Fibroblast of the conjunctiva (primary cell): ENCODE measurements at regions not wholly inside any gene's neighbourhood (a gene's known extent, or its start where the extent isn't known, plus 50 kb on each side); places are given as distances from the start of the nearest gene placed in this dataset.

ENCODE experiments used
- DNase-seq: peaks from one replicate; pipeline ENCODE4 v3.0.0-alpha.2; 2010; ENCODE audit warnings: low read depth

DNA sequence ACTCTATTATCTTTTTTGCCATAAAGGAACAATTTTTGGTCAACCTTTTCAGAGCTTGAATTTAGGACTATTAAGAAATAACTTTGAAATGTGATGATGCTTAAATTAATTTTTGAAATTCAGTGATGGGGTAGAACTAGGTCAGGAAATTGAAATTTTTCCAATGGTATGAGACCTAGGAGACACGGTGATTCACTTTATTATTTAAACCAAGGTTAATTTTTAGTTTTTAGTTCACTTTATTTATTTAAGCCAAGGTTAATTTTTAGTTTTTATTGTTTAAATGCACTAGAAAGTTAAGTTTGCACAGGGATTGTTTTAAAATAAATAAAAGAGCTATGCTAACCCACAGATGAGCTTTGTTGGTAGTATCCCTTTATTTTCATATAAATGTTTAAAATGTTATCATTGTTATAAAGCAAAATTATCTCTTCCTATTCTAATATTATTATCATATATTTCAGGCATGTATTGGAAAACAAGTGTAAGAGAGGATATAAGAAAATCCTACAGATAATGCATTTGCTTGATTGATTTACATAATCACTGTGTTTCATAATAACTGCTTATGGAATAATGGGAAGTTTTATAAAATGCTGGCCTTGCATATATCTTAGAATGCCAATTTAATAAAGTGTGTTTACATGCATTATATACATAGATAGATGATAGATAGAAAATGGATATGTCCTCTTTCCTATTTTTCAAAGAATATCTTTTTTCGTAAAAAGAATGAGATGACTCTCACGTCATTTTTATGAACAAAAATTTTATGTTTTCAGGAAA is 163.6 kb downstream of the HGF start:
- no peak for DNase-seq

DNA sequence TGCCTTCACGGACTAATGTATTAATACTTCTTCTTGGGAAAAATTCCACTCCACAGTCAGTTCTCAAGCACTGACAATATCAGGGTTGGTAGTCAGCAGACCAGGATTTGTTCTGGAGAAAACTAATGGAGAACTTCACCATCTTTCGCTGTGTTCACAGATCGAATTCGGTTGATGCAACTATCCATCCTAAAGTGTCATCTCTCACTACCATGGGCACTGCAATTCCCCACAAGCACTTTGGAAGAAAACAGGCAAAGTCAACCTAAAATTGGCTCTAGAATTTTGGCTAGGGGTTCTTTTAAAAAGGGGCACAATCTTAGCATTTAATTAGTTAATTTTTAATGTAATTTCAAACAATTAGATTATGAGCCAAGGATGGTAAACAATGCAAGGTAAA is 164.4 kb downstream of the HGF start:
- DNase-seq: no peak

DNA sequence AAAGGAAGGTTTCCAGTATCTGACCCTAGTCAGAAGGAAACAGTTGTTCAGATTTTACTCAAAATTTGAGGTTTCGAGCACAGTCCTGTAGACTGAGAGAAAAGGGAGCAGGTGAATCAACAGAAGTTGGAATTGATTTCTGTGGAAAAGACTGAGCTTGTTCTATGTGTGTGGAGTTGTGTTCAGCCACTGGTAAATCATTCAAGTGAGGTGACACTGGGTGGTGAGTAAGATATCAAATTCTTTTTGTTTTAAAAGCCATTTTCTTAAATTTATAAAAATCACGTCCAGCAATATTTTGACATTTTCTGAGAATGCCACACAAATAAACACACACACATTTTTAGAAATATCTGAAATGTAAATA is 165.1 kb downstream of the HGF start:
- DNase-seq: no peak

DNA sequence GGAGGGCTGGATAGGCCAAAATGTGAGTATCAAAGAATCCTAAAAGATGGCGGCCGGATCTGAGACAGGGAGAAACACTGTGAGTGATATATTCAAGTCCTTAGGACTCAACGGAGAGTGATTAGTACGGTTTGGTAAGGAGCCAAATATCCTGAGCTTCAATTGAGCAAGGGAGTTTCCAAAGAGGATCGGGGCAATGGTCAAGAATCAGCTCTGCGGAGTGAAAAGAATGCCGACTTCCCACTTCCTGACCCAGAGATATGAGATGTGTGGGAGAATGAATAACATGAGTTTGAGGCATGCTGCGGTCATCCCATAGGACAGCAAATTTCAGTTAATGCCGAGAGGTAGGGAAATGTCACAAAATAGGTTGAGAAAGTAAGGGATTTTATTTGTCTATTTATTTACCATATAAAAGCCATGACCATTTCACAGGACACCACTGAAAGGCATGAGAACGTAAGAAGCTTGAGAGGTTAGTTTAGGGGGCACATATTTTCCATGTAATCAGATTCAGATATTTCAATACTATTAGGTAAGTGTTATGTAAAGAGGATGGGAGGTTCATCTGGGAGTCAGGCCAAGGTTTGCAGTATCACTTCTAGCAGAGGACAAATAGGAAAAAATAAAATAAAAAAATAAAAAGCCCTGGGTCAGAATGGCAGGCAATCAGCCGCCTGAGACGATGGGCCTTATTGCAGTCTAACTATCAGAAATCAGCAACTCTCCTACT is 165.6 kb downstream of the HGF start:
- DNase-seq: no peak

DNA sequence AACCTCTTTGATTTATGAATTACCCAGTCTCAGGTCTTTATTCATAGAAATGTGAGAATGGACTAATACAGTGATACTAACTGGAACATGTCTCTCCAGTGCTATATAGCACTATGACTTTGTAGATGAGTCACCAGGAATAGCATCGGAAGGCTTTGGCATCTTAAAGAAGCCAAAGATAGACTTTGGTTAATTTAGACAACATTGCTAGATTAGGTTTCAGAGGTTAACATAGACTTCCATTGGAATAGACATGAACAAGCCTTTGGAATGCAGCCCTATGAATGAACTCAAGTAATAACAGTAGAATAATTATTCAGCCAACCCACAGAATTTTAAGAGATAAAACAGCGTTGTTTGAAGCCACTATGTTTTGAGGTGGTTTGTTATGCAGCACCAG is 169.2 kb downstream of the HGF start:
- no peak for DNase-seq

DNA sequence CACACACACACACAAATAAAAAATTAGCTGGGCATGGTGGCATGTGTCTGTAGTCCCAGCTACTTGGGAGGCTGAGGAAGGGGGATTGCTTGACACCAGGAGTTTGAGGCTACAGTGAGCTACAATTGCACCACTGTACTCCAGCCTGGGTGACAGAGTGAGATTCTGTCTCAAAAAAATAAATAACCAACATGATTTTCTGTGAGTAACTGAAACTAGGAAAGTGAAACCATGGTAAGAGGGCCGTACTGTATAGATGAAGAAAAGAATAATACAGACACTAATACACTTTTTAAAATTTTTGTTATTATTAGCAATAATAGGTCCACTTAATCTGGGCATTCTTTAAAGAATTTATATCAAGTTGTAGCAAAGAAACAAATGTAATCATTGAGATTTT is 170.9 kb downstream of the HGF start:
- DNase-seq: no peak

DNA sequence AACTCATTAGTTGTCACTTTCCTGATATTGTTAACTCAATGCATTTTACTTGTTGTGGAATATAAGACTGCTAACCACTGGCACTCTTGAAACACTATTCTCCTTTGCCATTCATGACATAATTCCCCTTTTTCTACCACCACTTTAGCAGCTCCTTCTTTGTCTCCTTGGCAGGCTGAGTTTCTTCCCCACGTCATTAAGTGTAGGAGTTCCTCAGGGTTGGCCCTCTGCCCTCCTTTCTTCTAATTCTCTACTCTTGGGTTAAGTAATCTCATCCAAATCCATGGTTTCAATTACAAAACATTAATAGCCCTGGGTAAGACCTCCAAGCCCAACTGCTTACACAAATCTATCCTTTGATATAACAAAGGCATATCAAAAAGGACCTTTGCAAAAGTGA is 175.1 kb downstream of the HGF start:
- DNase-seq: peak; percentile 72

DNA sequence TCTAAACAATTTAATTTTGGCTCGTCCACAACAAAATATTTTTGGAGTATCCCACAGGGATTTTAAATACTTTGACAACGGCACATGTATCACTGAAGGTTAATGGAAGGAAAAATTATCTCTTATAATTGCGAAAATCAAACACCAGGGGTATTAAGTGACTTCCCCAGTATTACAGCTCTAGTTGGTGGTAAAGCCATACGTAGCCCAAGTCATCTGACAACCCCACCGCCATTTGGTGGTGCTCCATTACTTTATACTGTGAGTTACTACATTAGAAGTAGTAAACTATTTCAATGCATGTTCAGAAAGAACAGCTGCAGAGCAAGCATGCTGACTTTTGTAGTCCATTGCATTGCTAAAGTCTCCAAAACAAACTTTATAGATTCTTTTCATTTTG is 179.7 kb downstream of the HGF start:
- no peak for DNase-seq

DNA sequence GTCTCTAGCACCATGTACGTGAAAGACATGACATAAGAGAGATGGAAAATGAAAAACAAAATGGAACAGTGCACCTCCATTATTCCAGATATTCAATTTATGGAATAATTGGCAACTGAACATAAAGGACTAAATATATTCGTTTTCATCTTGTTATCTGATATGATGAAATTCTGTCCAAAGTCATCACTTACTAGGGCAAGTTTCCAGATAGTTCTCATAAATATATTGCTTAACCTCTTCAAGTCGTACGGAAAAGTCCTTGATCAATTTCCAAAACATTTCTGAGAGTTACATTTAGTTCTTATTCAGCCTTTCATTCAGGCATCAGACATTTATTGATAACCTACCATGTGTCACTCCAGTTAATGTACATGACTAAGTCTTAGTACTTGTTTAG is 185.2 kb downstream of the HGF start:
- DNase-seq: peak; percentile 38

DNA sequence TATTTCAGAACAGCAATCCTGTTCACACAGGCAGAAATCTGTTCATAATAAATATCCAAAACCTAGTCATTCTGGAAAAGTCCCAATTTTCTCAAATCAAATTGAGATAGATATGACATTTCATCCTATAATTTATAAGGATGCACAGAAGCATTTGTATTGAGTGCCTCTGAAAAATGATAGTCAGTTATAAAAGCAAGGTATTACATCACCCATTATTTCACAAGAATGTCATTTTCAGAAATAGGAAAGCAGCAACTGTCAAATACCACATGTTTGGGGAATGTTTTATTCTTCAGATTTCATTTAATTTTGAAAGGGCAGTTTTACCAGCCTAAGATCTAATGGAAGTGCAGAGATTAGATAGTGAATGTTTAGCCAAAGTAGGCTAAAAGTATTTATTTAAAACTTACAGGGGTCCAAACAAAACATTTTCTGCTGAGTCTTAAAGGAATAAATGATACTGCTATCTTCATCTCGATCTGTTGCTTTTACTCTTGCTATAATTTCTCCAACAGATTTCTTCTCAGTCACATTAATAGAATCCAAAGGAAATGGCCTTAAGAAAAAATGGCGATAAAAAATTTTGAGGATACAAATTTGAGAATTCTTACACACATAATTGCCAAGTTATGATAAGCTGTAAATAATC is 185.8 kb downstream of the HGF start:
- peak; percentile 32 for DNase-seq

DNA sequence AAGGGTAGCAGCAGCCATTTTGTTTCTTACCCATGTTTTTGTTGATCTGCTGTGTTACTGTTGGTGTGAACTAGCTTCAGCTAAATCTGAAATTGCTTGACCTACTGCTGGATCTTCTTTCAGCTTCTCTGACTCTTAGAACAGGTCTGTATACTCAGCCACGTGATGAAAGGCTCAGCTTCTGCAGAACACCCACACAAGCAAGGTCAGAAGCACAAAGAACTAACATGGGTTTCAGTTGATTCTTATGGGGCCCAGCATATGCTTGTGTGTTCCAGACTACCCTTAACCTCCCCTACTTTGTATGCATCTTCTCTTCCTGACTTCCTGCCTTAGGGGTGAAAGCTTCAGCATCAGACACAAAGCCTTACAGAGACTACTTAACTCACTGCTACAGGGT is 186.8 kb downstream of the HGF start:
- DNase-seq: no peak

DNA sequence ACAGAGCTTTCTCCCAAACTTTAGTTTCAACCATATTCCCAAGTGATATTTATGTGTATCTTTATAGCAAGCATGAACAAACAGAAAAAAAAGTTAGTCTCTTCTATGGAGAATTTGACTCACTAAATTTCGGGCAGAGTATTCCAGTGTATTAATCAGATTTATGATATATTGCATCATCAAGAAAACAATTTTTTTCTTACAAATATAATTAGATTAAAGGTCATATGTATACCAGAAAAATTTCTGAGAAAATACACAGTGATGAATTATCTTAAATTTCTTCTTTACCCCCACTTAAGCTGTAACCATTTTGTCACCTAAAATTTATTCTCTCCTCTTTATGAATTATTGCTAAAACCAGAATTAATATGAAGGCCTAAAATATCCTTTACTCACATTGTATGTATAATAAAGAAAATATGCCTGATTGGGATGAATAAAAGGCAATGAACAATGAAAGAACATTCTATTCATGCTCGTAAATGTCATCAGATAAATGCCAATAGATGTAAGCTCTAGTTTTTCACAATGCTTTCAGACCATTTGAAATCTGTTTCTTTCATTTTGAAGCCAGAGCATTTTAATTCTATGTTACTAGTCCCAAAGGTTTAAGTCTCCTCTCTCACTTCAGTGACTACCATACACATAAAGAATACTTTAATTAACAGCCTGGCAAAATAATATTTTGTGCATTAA is 192.1 kb downstream of the HGF start:
- DNase-seq: no peak

DNA sequence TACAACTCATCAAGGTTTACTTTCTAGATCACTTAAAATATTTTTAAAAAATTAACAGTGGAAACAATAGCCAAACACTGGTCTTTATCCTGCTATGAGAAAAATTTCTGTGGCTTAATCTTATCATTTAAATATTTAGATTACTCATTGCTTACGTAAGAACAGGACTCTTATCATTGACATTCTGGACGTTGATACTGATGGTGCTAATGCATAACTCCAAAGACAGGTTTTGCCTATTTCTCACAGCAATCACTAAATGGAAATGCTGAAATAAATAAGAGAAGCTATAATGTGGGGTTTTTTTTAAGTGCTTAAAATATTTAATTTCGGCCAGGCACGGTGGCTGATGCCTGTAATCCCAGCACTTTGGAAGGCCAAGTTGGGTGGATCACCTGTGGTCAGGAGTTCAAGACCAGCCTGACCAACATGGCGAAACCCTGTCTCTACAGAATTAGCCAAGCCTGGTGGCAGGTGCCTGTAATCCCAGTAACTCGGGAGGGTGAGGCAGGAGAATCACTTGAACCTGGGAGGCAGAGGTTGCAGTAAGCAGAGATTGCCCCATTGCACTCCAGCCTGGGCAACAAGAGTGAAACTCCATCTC is 195.0 kb downstream of the HGF start:
- DNase-seq: no peak

DNA sequence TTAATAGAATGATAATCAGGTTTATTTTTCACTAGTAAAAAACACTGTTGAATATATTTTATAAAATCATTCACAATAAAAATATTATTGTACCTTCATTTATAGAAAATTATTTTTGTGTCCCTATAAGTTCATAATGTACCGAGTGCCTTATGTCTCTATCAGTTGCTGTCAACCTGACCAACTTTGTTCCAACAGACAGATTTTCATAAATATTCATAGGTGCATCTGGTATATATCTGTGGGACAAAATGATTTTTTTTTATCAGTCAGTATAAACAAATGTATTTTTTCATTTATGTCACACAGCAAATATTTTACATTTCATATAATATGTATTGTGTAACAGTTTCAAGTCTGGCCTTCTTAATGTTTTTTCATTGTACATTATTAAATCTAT is 195.9 kb downstream of the HGF start:
- DNase-seq: no peak

DNA sequence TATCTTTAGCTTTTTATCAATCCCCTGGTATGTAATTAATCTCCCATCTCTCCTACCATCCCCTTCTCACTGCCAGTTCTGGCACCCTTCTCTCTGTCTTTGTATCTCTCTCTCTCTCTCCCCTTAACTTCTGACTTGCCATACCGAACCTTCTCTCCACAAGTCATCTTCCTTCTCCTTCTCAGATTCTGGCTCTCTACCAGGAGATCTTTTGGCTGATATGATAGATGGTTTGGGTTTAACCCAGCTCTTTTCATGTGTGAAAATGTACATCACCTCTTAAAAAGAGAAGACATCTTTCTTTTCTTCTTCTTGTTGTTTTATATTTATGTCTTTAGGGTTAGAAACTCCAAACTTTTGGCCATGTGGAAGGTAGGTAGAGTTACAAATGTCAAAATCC is 196.7 kb downstream of the HGF start:
- no peak for DNase-seq

DNA sequence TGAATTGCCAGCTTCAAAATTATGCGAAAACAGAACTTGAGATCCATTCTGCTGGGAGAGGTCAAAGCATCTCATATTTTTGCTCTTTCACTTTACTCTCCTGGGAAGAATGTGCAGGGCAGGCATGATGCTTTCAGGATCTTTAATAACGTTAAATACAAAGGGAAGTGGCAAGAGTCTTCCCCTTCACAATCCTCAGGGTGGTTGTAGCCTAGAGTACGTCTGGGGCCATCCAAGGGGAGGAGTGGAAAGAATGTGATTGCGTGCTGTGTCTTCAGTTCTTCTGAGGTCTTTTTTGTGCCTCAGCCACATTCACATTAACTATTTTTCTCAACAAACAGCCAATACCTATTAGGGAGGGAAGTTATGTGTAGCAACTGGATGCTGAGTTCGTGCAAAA is 207.3 kb downstream of the HGF start:
- DNase-seq: no peak

DNA sequence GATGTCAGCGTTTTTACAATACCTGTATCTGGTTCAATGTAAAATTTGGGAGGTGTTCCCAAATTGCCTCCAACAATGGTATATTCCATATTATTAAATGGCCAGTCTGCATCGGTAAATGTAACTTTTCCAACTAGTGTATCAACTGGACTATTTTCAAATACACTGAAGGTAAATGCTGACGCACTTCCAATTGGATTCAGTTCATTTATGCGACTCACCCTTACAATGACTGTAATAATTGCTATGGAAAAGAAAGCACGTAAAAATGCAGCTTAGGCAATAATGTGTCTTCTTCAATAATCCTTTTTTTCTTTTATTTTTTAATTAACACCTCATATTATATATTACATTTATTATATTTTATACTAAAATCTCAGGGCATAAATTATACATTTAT is 209.1 kb downstream of the HGF start:
- no peak for DNase-seq

DNA sequence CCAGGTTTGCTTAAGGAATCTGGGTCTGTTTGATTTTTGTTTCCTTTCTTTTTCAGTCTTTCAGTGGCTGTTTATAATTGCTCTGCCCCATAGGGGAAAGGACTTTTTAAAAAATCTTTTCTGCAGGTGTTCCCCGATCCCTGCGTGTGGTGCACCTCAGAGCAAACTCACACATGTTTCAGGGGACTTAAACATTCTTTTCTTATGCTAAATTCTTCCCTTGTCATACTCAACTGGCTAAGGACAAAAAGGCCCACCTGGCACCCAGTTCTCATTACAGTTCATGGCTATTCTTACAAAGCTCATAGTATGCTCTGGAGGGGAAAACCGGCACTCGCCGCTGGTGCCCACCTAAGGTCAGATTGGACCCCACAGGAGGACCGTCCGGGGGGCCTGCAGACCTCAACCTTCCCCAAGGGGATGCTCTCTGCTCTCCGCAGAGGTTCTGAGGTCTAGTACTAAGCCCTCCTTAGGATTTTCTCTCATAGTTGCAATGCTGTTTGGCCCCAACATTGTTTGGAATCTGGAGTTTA is 220.3 kb downstream of the HGF start:
- no peak for DNase-seq

DNA sequence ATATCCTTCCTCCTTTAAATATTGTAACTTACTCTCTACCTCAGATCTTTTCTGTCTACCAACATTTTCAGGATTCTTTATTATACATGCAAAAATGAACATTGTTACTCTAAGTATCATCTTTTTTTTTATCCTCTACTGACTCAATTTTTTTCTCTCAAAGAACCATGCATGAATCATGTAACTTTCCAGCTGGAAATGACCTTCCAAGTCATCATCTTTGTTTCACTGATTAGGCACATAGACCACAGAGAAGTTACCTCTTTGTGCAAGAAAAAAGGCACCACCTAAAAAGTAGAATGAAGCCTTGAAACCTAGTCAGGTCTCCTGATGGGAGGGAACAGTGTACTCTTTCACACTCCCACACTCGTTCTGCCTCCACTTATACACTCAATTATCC is 234.9 kb downstream of the HGF start:
- DNase-seq: no peak

DNA sequence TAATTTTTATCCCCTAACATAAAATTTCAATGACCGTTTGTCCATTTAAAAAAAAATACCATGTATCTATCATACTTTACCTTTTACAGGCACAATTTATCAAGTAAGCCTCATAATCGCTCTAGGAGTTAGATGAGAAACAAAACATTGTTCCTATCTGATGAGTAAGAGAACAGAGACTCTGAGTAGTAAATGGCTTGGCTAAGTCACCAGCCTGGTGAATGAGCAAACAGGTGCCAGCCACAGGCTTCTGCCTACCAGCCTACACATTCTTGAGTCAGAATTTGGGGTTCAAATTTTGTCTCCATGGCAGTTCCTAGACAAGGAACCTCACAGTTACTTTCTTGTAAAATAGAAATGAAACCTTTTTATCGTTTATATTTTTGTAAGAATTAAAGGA is 235.4 kb downstream of the HGF start:
- DNase-seq: no peak

DNA sequence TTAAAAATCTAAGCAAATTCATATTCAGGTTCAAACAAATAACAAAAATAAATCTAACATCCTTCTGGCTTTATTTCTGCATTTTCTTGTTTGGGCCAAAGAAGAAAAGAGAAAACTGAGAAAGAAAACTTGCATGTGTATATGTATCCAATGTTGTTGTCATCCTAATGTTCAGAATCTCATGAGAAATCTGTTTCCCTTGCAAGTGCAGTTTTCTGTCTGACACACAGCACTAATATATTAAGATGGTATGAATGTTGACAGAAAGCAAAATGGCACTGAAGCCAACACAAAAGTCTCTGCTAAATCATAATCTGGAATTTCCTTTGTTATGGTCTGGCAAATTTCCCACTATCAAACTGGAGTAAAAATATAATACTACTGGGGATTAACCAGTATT is 235.9 kb downstream of the HGF start:
- no peak for DNase-seq

DNA sequence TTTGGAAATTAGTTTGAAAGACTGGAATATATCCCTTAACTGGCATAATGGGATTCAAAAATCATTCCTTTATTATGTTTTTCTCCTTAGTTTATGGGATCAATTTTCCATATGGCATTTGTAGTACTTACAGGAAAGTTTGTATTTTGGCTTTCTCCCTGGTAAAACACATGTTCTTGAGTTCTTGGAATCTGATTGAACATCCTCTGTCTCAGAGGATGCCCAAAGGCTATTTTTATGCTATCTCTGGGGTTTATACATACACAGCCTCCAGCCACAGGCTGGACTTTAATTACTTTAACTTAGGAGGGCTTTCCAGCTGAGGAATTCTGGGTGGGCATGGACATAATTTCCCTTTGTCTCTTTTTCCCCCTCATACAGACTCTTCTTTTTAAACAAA is 236.4 kb downstream of the HGF start:
- DNase-seq: no peak
